DND-41 (cell line): ENCODE measurements at regions not wholly inside any gene's neighbourhood (a gene's known extent, or its start where the extent isn't known, plus 50 kb on each side); places are given as distances from the start of the nearest gene placed in this dataset.

Source experiments
- EZH2 ChIP-seq: IDR thresholded peaks from 3 replicates; pipeline ENCODE4 v1.6.1; 2012; ENCODE audit warnings: borderline replicate concordance, low read depth, mild to moderate bottlenecking, moderate library complexity, low read length, inconsistent platforms; ENCODE audit not compliant: severe bottlenecking
- TF ChIP-seq, protein P1 (sequence below): IDR thresholded peaks from 2 replicates; pipeline ENCODE4 v1.5.1; 2012; ENCODE audit warnings: borderline replicate concordance, low read length, moderate library complexity, mild to moderate bottlenecking; ENCODE audit not compliant: poor library complexity, severe bottlenecking; ENCODE audit errors: extremely low read depth

DNA sequence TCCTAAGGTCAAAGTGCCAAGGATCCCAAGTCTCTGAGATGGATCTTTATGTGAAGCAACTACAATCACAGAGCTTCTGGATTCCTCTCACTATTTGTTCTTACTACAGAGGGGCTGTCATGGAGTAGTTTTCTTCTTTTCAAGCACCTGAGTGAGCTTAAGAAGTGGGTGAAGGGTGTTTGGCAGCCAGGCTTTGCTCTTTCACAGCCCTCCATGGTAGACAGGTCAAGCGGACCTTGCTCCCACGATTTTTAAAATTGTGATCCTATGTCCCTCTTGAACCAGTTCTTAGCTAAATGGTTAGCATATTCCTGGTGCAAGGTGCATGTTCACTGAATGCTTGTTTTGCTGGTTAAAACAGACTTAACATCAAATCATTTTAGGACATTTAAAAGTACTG is 332.2 kb downstream of the GADD45G start:
- TF ChIP-seq, protein P1, sequence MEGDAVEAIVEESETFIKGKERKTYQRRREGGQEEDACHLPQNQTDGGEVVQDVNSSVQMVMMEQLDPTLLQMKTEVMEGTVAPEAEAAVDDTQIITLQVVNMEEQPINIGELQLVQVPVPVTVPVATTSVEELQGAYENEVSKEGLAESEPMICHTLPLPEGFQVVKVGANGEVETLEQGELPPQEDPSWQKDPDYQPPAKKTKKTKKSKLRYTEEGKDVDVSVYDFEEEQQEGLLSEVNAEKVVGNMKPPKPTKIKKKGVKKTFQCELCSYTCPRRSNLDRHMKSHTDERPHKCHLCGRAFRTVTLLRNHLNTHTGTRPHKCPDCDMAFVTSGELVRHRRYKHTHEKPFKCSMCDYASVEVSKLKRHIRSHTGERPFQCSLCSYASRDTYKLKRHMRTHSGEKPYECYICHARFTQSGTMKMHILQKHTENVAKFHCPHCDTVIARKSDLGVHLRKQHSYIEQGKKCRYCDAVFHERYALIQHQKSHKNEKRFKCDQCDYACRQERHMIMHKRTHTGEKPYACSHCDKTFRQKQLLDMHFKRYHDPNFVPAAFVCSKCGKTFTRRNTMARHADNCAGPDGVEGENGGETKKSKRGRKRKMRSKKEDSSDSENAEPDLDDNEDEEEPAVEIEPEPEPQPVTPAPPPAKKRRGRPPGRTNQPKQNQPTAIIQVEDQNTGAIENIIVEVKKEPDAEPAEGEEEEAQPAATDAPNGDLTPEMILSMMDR = no peak
- no peak for TF ChIP-seq EZH2
